KMS-11 (cell line): ENCODE measurements at regions not wholly inside any gene's neighbourhood (a gene's known extent, or its start where the extent isn't known, plus 50 kb on each side); places are given as distances from the start of the nearest gene placed in this dataset.

Source experiments
- H2AFZ ChIP-seq: fragments of 200-600 bp; sonication (generic); 2 replicates; pipeline ENCODE4 v1.6.1; 2016; ENCODE audit warnings: antibody characterized with exemption, mixed run types, low read depth
- H3K27ac ChIP-seq: fragments of 200-600 bp; sonication (generic); 2 replicates; pipeline ENCODE4 v1.6.1; 2016; ENCODE audit warnings: mild to moderate bottlenecking, mixed run types
- H3K27me3 ChIP-seq: fragments of 200-600 bp; sonication (generic); 2 replicates; pipeline ENCODE4 v1.6.1; 2017; ENCODE audit warnings: mild to moderate bottlenecking, low read depth, mixed run types, moderate library complexity; ENCODE audit not compliant: insufficient read depth
- H3K36me3 ChIP-seq: fragments of 200-600 bp; sonication (generic); 2 replicates; pipeline ENCODE4 v1.6.1; 2017; ENCODE audit warnings: mild to moderate bottlenecking, mixed run types; ENCODE audit not compliant: insufficient read depth
- H3K4me1 ChIP-seq: fragments of 200-600 bp; sonication (generic); 2 replicates; pipeline ENCODE4 v1.6.1; 2016; ENCODE audit warnings: mild to moderate bottlenecking, low read depth, mixed run types; ENCODE audit not compliant: poor library complexity, severe bottlenecking
- H3K4me2 ChIP-seq: fragments of 200-600 bp; sonication (generic); 2 replicates; pipeline ENCODE4 v1.7.0; 2016; ENCODE audit warnings: mild to moderate bottlenecking, mixed run types
- H3K4me3 ChIP-seq: fragments of 200-600 bp; sonication (generic); IDR thresholded peaks from 2 replicates; pipeline ENCODE4 v1.6.1; 2017; ENCODE audit warnings: low read depth, low read length, mixed read lengths; ENCODE audit not compliant: insufficient read depth
- H3K79me2 ChIP-seq: fragments of 200-600 bp; sonication (generic); 2 replicates; pipeline ENCODE4 v1.6.1; 2016; ENCODE audit warnings: low read depth, mixed run types; ENCODE audit not compliant: insufficient read depth
- H3K9ac ChIP-seq: fragments of 200-600 bp; sonication (generic); 2 replicates; pipeline ENCODE4 v1.6.1; 2016; ENCODE audit warnings: mild to moderate bottlenecking, mixed run types
- H4K20me1 ChIP-seq: fragments of 200-600 bp; sonication (generic); 2 replicates; pipeline ENCODE4 v1.6.1; 2016; ENCODE audit warnings: mild to moderate bottlenecking, mixed run types; ENCODE audit not compliant: insufficient read depth
- TF ChIP-seq, protein P1 (sequence below): fragments of 200-600 bp; sonication (generic); conservative IDR thresholded peaks from 2 replicates; pipeline ENCODE4 v1.6.1; 2017; ENCODE audit warnings: low read depth, mild to moderate bottlenecking, antibody characterized with exemption, low read length, moderate library complexity, mixed read lengths

DNA sequence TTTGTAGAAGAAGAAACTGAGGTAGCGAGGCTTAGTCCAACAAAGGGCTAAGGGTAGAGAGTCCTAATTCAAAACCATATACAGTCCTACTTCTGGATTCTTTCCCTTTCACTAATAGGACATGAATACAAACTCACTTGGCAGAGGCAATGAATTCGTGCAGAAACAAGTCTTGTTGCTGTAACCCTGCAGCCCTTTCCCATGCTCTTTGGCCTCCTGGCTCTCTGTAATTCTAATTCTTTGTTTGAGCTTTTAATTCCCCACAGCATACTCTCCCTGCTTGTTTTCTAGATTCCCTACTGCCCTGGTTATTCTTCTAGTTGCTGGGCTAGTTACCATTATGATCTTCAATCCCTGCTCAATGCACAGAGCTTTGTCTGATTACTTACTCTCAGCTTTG lies 381.4 kb downstream of the ETNK1 start:
- no peaks in the 10 kb centered on the region for H3K79me2 ChIP-seq
- H3K4me3 ChIP-seq: no peak overlapping the region
- H3K27me3 ChIP-seq: no peaks in the 10 kb centered on the region
- no peak overlapping the region for H3K27ac ChIP-seq
- H4K20me1 ChIP-seq: no peaks in the 10 kb centered on the region
- no peak overlapping the region for H3K4me2 ChIP-seq
- H3K9ac ChIP-seq: no peak overlapping the region
- H2AFZ ChIP-seq: no peak overlapping the region
- H3K36me3 ChIP-seq: no peaks in the 10 kb centered on the region
- TF ChIP-seq, protein P1, sequence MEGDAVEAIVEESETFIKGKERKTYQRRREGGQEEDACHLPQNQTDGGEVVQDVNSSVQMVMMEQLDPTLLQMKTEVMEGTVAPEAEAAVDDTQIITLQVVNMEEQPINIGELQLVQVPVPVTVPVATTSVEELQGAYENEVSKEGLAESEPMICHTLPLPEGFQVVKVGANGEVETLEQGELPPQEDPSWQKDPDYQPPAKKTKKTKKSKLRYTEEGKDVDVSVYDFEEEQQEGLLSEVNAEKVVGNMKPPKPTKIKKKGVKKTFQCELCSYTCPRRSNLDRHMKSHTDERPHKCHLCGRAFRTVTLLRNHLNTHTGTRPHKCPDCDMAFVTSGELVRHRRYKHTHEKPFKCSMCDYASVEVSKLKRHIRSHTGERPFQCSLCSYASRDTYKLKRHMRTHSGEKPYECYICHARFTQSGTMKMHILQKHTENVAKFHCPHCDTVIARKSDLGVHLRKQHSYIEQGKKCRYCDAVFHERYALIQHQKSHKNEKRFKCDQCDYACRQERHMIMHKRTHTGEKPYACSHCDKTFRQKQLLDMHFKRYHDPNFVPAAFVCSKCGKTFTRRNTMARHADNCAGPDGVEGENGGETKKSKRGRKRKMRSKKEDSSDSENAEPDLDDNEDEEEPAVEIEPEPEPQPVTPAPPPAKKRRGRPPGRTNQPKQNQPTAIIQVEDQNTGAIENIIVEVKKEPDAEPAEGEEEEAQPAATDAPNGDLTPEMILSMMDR: no peak
- H3K4me1 ChIP-seq: no peaks in the 10 kb centered on the region

DNA sequence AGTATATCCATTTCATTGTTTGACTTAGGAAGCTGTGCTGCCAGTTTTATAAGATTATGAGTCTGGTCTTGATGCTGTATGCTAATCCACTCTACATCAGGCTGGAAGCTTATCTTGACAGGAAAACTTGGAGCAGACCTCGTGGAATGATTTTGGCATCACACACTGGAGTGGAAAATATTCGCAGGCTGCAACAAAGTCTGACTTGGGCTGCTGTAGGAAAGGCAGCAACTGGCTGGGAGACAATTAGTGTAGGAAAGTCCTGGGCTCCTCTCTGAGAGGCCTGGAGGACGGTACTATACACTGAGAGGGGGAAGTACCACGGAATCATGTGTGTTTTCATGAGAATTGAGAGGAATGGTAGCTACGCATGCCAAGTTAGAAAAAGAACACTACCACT lies 383.7 kb downstream of the ETNK1 start:
- TF ChIP-seq, protein P1: no peak
- Histone ChIP-seq H4K20me1 (no peaks in the 10 kb centered on the region), H2AFZ (no peak overlapping the region), H3K79me2 (no peaks in the 10 kb centered on the region), H3K4me3 (no peak overlapping the region), H3K27ac (no peak overlapping the region), H3K27me3 (no peaks in the 10 kb centered on the region), H3K9ac (no peak overlapping the region), H3K4me2 (no peak overlapping the region), H3K4me1 (no peaks in the 10 kb centered on the region), H3K36me3 (no peaks in the 10 kb centered on the region)

DNA sequence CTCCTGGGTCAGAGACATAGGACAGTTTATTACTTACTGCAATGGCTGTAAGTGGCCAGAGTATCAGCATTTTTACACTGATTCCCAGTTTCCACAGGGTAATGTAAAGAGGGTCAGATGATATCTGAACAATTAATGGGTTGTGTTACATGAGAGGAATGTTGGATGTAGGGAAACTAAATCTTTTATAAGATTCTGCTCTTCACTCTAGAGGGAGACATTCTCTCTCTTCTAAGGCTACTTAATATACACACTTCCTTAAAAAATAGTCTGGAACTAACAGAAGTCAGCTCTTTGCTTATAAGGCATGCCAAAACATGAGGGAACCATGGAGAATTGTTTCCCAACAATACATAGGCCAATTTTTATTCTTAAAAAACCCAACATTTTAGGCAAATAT lies 389.8 kb downstream of the ETNK1 start:
- Histone ChIP-seq H3K79me2 (no peaks in the 10 kb centered on the region), H3K9ac (no peak overlapping the region), H2AFZ (no peak overlapping the region), H4K20me1 (no peaks in the 10 kb centered on the region), H3K27me3 (no peaks in the 10 kb centered on the region), H3K4me3 (no peak overlapping the region), H3K4me1 (no peaks in the 10 kb centered on the region), H3K36me3 (no peaks in the 10 kb centered on the region), H3K4me2 (no peak overlapping the region), H3K27ac (no peak overlapping the region)
- TF ChIP-seq, protein P1: no peak

DNA sequence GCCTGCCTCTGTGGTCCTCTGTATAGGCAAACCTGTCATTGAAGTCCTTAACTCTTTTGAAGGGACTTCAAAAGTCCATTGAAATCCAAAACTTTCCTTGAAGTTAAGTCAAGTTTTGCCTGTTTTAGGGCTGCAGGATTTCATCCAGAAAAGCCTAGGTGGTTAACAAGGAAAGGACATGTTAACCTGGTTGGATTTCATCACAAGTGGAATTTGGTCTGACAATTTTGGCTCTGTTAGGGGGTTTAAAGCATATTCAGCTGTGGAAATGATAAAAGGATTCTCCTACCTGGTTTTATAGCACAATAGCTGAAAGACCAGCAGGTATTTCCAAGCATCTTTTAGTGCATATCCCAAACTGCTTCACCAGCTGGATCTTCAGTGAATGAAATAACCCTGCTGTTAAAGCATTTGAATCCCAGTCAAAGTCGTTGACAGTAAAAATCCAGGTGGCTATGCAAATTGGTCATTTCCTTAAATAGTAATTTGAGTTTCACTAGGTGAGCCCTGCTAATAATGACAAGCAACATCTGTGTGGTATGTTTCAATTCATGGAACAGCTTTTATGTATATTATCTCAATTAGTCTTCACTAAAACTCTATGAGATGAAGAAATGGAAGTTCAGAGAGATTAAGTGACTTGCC lies 400.5 kb downstream of the ETNK1 start:
- H4K20me1 ChIP-seq: no peaks in the 10 kb centered on the region
- no peak overlapping the region for H3K9ac ChIP-seq
- no peaks in the 10 kb centered on the region for H3K4me1 ChIP-seq
- no peak overlapping the region for H3K4me3 ChIP-seq
- H3K27ac ChIP-seq: no peak overlapping the region
- no peaks in the 10 kb centered on the region for H3K79me2 ChIP-seq
- H3K36me3 ChIP-seq: no peaks in the 10 kb centered on the region
- no peaks in the 10 kb centered on the region for H3K27me3 ChIP-seq
- no peak overlapping the region for H3K4me2 ChIP-seq
- H2AFZ ChIP-seq: no peak overlapping the region
- TF ChIP-seq, protein P1: no peak
